HG03439 (cell line): ENCODE measurements at regions not wholly inside any gene's neighbourhood (a gene's known extent, or its start where the extent isn't known, plus 50 kb on each side); places are given as distances from the start of the nearest gene placed in this dataset.

Experiments
- ATAC-seq: cut with Tn5 transposase; IDR thresholded peaks from one replicate; pipeline ENCODE4 v1.9.1; 2021; ENCODE audit warnings: mild to moderate bottlenecking, moderate library complexity; ENCODE audit not compliant: unreplicated experiment

- no peak for ATAC-seq
Measured at GRCh38 chr4:180698550-180699195, 1544.5 kb upstream of the TENM3 start.

- no peak for ATAC-seq
Measured at GRCh38 chr4:180706766-180707165, 1536.4 kb upstream of the TENM3 start.

- no peak for ATAC-seq
Measured at GRCh38 chr4:180710628-180711337, 1532.4 kb upstream of the TENM3 start.

- no peak for ATAC-seq
Measured at GRCh38 chr4:180717451-180718033, 1525.7 kb upstream of the TENM3 start.

GRCh38 chr4:180721356-180721755 lies 1521.8 kb upstream of the TENM3 start:
- ATAC-seq, result no peak

GRCh38 chr4:180726611-180727010 lies 1516.6 kb upstream of the TENM3 start:
- no peak for ATAC-seq

- no peak for ATAC-seq
Measured at GRCh38 chr4:180727478-180727877, 1515.7 kb upstream of the TENM3 start.

GRCh38 chr4:180734753-180735432 lies 1508.3 kb upstream of the TENM3 start:
- no peak for ATAC-seq

- ATAC-seq, result no peak
Measured at GRCh38 chr4:180741703-180742102, 1501.5 kb upstream of the TENM3 start.

GRCh38 chr4:180745019-180745418 lies 1498.2 kb upstream of the TENM3 start:
- ATAC-seq, result no peak

- ATAC-seq, result no peak
Measured at GRCh38 chr4:180751009-180751408, 1492.2 kb upstream of the TENM3 start.

- ATAC-seq, result no peak
Measured at GRCh38 chr4:180757927-180758326, 1485.3 kb upstream of the TENM3 start.

GRCh38 chr4:180766045-180766444 lies 1477.2 kb upstream of the TENM3 start:
- no peak for ATAC-seq

- ATAC-seq, result no peak
Measured at GRCh38 chr4:180766944-180767729, 1476.1 kb upstream of the TENM3 start.

GRCh38 chr4:180768610-180769009 lies 1474.6 kb upstream of the TENM3 start:
- no peak for ATAC-seq

GRCh38 chr4:180769791-180770190 lies 1473.4 kb upstream of the TENM3 start:
- no peak for ATAC-seq

- ATAC-seq, result no peak
Measured at GRCh38 chr4:180770265-180770664, 1472.9 kb upstream of the TENM3 start.

GRCh38 chr4:180784940-180785339 lies 1458.3 kb upstream of the TENM3 start:
- ATAC-seq, result no peak

- ATAC-seq, result no peak
Measured at GRCh38 chr4:180788729-180789128, 1454.5 kb upstream of the TENM3 start.

GRCh38 chr4:180789929-180790328 lies 1453.3 kb upstream of the TENM3 start:
- ATAC-seq, result no peak

GRCh38 chr4:180790471-180790870 lies 1452.7 kb upstream of the TENM3 start:
- no peak for ATAC-seq
